GM18867 (cell line): ENCODE measurements at regions not wholly inside any gene's neighbourhood (a gene's known extent, or its start where the extent isn't known, plus 50 kb on each side); places are given as distances from the start of the nearest gene placed in this dataset.

Experiments used
- ATAC-seq: cut with Tn5 transposase; IDR thresholded peaks from one replicate; pipeline ENCODE4 v1.9.1; 2021; ENCODE audit warnings: mild to moderate bottlenecking, moderate library complexity; ENCODE audit not compliant: unreplicated experiment

DNA sequence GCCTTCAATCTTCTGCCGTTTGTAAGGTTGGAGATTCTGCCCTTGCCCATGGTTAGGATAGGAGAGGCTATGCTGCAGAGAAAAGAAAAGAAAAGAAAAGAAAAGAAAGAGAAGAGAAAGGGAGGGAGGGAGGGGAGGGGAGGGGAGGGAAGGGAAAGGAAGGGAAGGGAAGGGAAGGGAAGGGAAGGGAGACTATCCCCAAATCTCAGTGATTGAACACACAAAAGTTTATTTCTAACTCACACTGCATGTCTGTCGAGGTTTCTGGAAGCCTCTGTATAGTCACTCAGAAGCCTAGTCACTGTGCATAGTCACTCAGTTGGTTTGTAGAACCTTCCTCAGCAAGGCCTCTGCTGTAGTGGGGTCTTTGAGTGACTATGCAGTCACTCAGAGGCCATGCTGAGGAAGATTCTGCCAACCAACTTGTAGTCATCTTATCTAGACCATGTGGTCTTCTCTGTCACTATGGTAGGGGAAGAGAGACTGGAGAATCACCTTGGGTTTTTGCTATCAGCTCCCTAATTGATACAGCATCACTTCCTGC, 52.3 kb upstream of the ABCC9 start:
- ATAC-seq = no peak

DNA sequence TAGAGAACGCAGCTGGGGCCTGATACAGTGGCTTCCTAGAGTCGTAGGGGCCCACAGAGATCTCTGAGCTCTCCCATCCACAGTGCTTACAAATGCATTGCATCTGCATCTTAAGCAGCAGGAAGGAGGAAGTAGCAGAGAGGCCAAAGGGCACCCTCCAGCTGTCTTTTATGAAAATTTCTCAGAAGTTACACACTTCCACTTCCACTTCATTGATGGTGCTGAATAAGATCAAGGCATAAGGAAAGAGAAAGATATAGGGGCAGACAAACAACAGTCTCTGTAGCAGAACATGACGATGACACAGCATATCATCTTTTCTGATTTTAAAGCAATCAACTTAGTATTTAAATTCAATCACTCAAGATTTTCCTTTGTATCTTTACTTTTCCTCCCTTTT, 51.6 kb upstream of the ABCC9 start:
- peak; percentile 90 for ATAC-seq

DNA sequence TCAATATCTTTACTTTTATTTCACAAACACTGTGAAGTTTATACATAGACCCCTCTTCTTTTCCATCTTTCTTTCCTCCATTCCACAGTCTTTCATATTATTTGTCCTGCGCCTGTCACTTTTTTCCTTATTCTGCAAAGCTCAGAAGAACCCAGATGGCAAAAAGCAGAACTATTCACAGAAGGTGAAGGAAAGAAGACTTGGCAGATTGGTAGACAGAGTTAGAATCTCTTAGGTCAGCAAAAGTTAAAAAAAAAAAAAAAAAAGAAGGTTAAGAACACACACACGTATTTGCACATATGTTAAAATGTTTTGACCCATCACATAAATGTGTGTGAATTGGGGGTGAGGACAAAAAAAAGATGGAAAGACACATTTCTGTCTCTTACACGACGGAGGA, 50.3 kb upstream of the ABCC9 start:
- ATAC-seq = no peak
